ENCODE measurements at regions not wholly inside any gene's neighbourhood (a gene's known extent, or its start where the extent isn't known, plus 50 kb on each side); places are given as distances from the start of the nearest gene placed in this dataset.

DNA sequence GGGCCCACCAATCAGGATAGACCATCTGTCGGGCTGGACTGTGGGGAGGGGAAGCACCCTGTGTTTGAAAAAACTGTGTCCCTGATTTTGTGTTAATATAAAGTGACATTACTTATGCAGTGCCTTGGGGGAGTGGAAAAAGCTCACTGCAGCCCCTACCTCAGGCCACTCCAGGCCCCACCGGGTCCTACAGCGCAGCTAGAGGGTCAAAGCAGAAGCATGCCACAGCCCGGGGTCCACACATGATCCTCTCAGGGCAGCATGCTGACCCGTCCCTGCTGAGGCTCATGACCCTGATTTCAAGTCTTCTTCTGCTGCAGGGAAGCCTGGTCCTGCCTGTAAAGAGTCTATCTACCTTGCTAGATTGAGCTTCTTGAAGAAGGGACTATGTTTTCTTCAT, 133.0 kb upstream of the PLCB4 start:
- DNase-seq, result no peak
- intact Hi-C loops (cut with DNase I), result no loop called here

DNA sequence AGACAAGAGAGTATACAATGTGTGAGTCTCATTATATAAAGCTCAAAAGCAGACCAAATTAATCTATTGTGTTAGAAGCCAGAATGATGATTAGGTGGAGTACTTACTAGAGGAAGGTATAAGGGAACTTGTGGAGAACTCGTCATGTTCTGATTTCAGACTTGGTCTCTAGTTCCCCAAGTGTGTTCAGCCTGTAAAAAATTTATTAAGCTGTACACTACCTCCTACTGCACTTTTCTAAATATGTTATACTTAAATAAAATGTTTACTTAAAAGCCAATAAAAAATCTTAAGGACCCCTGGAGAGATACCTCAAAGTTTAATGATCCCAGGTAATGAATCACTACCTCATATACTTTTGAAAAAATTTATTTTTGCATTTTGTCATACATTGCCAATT, 130.4 kb upstream of the PLCB4 start:
- intact Hi-C loops (cut with DNase I), result no loop called here
- no peak for DNase-seq

DNA sequence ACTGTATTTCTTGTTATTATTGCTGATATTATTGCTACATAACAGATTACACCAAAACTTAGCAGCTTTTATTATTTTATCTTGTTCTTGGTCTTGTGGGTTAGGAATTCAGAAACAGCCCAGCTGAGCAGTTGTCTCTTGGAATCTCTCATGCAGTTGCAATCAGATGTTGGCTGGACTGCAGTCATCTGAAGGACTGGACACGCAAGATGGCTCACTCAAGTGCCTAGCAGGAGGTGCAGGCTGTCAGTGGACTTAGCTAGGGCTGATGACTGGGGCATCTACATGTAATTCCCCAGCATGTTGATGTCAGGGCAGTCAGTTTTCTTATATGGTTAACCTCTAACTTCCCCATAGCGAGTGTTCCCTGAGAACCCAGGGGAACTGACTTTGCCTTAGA, 128.6 kb upstream of the PLCB4 start:
- DNase-seq, result no peak
- intact Hi-C loops (cut with DNase I), result no loop called here

DNA sequence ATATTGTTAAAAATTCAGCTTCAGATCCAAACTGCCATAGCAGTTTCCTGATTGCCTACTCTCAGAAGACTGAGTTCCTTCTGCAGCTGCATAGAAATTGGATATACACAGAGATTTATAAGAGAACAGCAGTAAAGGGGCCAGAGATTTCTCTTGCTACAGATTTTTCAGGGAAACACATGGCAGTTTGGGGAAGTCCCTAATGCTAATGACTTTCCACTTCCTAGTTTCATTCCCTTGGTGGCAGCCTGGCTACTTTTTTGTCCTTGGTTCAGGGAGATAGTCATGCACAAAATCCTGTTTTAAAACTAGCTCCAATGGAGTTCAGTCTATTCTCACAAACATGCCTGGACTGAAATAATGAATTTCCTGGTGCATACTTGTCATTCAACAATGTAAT, 125.3 kb upstream of the PLCB4 start:
- peak in 1 of 42 donors; percentile 15 for DNase-seq
- intact Hi-C loops (cut with DNase I), result no loop called here

DNA sequence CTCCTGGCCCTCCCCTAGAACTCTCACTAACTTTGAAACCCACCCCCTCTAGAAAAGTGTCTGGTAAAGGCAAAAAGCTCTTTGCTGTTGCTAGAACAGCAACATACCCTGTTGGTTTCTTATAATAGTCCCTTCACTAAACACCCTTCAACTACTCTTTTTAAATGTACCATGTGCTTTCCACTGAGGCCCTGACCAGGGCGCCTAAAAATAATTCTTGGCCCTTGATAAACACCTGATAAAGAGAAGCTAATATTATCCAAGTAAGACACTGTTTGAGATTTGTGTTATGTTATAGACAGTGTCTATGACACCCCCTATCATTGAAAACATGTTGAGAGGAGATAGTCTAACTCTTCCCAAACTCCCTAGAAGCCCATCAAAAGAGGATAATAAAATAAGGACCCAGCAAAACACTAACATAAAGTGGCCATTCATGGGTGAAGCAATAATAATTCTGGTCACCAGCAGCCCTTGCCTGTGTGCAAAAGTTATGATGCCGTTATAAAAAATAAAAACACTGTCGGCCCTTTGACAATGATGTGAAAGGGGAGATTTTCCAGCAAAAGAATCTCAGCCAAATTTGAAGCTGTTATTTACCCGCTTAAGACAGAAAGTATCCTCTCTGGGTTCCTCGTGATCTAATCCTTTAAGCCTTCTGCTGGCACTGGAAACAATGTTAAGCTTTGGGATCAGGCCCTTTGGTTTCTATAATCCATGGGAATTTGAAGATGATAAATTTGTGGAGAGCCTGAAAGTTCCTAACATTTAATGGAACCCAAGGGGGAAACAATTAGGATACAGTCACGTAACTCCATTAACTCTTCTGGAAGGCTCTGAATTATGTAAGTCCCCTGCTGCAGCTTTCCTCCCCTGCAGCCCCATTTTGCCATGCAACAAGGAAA, 122.6 kb upstream of the PLCB4 start:
- intact Hi-C loops (cut with DNase I), result no loop called here
- no peak for DNase-seq

DNA sequence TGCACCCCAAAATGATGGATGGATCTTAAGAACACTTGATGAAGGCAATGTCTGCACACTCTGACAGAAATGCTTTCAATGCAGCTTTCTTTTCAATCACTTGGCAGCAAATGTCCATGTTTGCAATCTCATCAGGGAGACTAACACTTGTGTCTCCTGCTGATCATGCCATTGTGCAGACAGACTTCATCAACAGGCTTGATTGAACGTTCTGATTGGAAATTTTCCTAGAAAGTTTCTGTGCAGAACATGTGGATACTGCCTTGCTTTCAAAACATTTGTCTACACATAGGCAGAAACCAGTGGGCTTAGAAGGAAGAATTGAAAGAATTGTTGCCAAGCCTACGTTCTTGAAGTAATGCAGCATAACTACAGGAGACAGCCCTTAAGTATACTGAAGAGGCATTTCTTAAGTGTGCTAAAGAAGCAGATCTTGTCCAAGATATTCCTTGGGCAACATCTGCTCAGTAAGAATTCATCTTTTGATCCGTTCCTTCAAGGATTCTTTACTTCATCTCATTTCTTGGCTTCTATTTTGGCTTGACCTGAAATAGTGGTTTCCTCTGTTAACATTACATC, 120.4 kb upstream of the PLCB4 start:
- DNase-seq, result no peak
- intact Hi-C loops (cut with DNase I), result no loop called here

DNA sequence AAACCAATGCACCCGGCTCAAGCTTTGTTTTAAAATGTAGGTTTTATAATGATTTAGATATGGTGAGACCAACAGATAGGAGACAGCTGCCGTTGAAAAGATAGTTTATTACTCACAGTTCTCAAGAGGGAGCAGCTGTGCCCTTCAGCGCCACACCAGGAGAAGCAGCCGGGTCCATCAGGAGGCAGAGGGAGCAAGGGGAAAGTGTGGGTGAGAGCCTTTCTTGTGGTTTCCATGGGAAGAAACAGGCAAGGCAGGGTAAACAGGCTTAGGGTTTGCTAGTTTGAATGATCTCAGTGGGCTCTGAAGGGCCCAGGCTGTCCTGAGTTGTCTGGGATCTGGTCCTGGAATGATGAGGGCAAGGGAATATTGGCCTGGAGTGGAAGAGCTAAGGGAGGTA, 117.7 kb upstream of the PLCB4 start:
- intact Hi-C loops (cut with DNase I), result no loop called here
- no peak for DNase-seq

DNA sequence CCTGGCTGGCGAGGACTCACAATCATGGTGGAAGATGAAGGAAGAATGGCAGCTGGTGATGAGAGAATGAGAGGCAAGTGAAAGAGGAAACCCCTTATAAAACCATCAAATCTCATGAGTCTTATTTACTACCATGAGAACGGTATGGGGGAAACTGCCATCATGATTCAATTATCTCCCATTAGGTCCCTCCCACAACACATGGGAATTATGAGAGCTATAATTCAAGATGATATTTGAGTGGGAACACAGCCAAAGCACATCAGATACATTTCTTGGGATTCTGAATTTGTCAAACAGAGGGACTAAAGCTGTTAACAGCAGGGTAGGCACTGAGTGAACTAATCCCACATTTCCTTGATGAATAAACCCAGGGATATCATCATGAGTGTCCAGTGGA, 116.2 kb upstream of the PLCB4 start:
- DNase-seq, result no peak
- intact Hi-C loops (cut with DNase I), result no loop called here

DNA sequence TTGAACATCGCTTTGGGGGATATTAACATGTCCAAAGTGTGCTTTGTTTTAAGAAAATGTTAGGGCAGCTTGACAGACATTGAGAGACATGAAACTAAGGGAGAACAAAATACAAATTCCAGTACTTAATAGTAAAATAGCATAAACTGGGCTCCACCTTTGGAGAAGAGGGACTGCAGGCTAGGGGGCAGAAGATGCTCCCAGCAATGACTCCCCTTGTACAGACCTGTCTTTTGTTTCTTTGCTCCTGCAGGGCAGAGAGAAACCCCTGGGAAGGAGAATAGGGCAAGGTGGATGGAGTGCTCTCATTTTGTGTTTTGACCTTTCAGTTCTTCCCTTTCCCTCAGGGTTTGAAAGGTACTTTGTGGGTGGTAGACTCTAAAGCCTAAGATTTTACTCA, 115.6 kb upstream of the PLCB4 start:
- no peak for DNase-seq

DNA sequence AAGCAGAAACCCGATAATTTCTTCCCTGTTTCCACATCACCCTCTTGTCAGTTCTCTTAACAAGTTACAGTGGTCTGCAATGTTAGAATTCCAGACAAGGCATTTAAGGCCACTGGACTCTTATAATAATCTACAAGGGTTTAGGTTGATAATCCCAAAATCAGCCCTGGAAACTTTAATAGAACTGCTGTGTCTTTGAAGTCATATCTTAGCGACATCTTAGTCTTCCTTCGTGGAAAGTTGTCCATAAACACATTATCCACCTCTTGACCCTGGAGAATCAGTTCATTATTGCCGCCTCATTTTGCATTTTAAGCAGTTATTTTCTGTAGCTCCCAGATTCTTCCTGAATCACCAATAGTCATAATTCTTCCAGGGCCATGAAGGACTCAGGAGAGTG, 108.6 kb upstream of the PLCB4 start:
- intact Hi-C loops (cut with DNase I), result no loop called here
- DNase-seq, result no peak

More for the DNA sequence above, 115.6 kb upstream of the PLCB4 start:
- intact Hi-C loops (cut with DNase I), result no loop called here

DNA sequence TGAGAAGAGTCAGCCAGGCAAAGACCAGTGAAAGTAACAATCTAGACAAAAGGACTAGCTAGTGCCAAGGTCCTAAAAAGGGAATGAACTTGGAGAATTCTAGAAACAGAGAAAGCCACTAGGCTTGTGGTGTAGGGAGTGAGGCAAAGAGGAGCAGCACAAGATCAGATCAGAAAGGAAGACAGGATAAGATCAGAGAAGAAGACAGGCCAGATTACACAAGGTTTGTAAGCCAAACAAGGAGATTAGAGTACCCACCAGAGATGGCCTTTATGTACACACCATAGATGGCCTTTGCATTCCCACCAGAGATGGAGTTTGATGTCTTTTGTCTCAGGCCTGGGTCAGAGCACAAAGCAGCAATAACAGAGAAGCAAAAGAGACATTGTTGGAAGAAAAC, 105.6 kb upstream of the PLCB4 start:
- intact Hi-C loops (cut with DNase I), result no loop called here
- no peak for DNase-seq

DNA sequence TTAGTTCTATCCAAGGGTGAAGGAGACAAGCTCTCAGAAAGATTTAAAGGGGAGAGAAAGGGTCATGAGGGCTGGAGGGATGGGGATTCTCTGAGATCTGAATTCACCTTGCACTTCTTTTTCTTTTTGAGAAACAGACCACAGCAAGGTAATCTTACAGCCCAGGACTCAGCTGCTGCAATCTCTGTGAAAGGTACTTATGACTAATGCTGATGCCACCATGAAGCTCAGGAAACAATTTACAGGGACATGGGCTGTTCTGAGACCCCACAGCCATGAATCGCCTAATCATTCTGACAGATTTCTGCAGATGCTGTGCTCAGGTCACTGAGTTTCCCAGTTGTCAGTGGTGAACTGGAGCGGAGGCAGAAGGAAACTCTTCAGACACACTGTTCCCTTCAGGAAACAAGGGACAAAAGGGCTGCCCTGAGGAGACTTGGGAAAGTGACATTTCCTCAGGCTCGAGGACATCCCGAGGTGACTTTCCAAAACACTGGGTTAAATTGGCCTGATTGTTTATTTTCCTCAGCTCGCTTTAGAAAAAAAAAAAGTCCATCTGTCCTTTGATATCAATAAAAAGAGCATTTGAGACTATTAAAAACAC, 103.8 kb upstream of the PLCB4 start:
- no peak for DNase-seq
- intact Hi-C loops (cut with DNase I), result no loop called here

DNA sequence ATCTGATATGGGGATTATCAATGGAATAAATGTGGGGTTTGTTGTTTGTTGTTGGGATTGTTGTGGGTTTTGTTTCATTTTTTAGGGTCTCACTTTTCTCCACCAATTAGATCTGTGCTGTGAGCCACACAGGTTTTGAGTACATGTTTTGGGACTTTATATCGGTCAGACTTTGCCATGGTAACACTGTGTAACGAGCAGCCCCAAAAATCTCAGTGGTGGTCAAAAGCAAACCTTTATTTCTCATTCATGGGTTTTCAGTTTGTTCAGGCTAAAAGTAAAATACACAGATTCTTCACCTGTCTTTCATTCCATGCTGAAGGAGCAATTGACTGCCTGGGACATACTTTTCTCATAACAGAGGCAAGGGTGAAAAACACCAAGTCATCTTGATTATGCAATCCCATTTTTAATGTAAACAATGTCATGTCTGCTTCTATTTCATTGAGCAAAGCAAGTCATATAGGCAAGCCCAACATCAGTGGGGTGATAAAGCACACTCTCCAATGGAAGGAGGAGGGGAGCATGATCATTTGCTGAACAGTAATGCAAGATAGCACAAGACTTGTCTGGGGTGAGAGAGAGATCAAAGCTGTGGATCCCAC, 101.1 kb upstream of the PLCB4 start:
- DNase-seq, result no peak
- intact Hi-C loops (cut with DNase I), result no loop called here

DNA sequence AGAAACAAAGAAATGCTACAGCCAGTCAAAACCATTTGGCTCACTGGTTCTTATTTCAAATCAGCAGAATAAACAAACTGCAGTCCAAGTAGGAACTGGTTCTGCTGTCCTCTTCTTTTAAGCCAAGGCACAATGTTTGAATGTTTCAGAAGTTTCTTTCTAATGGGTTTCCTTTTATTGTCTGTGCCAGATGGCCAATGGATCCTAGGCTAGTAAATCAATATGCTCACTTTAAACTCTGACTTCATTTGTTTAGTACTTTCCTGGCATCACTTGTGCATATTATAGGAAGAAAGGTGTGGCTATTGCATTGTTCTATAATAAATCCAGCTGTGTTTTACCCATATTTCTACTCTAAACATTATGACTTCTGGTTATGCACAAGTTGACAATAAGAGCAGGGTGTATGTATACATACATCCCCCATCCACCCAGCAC, 99.7 kb upstream of the PLCB4 start:
- no peak for DNase-seq
- intact Hi-C loops (cut with DNase I), result no loop called here

DNA sequence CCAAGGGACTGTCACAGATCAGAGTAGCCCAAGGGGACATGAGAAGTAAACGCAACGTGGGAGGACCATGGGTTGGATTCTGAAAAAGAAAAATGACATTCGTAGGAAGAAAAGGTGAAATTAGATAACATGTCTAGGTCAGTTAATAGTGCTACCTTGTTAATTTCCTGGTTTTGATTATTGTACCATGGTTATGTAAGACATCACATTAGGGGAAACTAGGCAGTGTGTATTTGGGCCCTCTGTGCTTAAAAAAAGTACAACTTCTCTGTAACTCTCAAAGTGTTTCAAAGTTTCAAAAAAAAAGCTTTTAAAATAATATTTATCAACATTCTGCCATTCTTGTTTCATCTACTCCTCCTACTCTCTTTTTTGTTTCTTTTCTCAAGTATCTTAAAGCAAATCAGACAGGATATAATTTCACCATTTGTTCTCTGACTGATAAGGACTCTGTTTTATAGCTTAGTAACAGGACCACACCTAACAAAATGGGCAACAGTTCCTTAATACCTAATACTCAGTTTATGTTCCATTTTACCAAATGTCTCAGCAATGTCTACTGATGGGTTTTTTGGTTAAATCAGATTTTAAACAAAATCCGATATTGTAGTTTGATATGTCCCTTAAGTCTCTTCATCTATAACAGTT, 97.1 kb upstream of the PLCB4 start:
- DNase-seq, result no peak
- intact Hi-C loops (cut with DNase I), result no loop called here

DNA sequence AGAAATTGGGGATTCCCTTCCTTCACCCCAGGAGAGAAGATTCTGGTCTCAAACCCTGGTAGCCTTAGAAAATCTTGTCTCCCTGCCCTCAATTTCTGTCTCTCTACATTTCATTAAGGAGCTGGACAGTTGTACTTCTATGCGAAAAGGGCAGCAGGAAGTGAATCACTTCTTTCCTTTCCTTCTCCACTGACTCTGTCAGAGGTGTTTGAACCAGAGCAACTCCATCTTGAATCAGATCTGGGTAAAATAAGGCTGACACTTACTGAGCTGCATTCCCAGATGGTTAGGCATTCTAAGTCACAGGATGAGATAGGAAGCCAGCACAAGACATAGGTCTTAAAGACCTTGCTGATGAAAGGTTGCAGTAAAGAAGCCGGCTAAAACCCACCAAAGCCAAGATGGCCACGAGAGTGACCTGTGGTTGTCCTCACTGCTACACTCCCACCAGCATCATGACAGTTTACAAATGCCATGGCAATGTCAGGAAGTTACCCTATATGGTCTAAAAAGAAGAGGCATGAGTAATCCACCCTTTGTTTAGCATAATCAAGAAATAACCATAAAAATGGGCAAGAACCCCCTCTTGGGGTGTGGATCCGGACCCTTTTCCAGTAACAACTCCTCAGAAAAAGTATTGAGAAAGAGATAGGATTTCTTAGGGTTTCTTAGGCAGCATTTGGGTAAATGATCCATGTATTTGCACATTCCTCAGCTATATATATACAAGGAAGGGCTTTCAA, 95.8 kb upstream of the PLCB4 start:
- intact Hi-C loops (cut with DNase I), result no loop called here
- no peak for DNase-seq

DNA sequence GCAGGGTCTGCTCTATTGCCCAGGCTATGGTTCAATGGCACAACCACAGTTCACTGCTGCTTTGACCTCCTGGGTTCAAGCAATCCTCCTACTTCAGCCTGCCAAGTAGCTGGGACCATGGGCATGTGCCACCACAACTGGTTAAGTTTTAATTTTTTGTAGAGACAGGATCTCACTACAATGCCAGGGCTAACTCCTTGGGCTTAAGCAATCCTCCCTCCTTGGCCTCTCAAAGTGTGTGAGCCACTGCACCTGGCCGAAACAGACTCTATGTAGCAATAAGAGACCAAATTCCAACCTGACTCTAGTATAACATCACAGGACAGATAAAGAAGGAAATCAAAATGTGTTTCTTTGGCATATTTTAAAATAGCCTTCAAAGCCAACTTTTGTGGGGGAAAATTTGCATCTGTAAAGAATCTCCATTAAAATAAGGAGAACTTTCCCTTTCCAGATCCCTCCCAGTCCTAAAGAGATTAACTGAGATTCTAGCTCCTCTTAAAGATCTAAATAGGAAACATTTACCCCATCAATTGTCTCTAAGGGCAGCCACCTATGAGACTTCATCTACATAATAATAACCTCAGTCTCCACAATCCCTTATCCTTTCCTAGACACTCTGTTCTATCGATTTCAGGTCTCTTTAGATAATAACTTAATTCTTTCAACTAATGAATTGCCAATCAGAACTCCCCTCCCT, 94.7 kb upstream of the PLCB4 start:
- no peak for DNase-seq
- intact Hi-C loops (cut with DNase I), result no loop called here

DNA sequence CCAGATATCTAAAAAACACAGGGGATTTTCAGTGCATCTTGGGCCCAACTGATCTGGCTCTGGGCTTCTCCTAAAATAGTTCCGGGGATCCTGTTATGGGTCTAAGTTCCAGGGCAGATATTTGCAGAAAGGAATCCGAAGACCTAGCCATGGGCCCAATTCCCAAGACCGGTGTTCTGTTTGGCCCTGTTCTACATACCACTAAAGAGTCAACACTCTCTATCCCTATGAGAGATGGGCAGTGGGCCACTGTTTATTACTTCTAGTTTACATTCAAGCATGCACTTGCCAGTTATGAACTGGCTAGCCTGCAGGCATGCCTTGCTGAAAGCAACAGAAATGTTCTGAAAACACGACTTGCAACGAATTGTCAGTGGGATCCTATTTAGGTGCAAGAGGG, 87.4 kb upstream of the PLCB4 start:
- DNase-seq, result no peak
- intact Hi-C loops (cut with DNase I), result no loop called here

Data from head of caudate nucleus (tissue), 42 donors.